SK-N-SH (cell line): ENCODE measurements at regions not wholly inside any gene's neighbourhood (a gene's known extent, or its start where the extent isn't known, plus 50 kb on each side); places are given as distances from the start of the nearest gene placed in this dataset.

Source experiments
- CTCF ChIA-PET: fragments of 300-600, 350-600 bp; formaldehyde crosslinking; extraction: SDS; loops from one replicate; lab custom pipeline; 2021; lab: Yijun Ruan, JAX
- POLR2A ChIA-PET: fragments of 350-600 bp; sonication (Branson Sonifier 250); formaldehyde crosslinking; extraction: SDS; loops from one replicate; lab custom pipeline; 2020; ENCODE audit warnings: antibody characterized with exemption, inconsistent platforms; lab: Yijun Ruan, JAX
- DNase-seq: peaks from one replicate; pipeline ENCODE4 v3.0.0; 2012
- H2AFZ ChIP-seq: fragments of 200-600 bp; sonication (generic); 2 replicates; pipeline ENCODE4 v1.8.1; 2016; ENCODE audit warnings: antibody characterized with exemption, mild to moderate bottlenecking, low read depth
- H3F3A ChIP-seq: fragments of 200-600 bp; sonication (generic); replicated peaks from 2 replicates; pipeline ENCODE3; 2016; ENCODE audit warnings: antibody characterized with exemption, mild to moderate bottlenecking; ENCODE audit not compliant: insufficient read depth
- H3K27ac ChIP-seq, 2 experiments: fragments of 200-500 bp in 1 of 2; fragments of 200-600 bp in 1 of 2; sonication (Bioruptor generic) in 1 of 2; sonication (generic), shearing (Covaris generic) in 1 of 2; 2 replicates each; pipeline versions ENCODE4 v1.5.1 to v1.6.1; 2014 to 2016; ENCODE audit warnings: low read depth in 2 of 2, inconsistent platforms in 1 of 2, low read length in 1 of 2, mild to moderate bottlenecking in 1 of 2, mixed read lengths in 1 of 2
- H3K27me3 ChIP-seq: fragments of 200-600 bp; sonication (generic), shearing (Covaris generic); 2 replicates; pipeline ENCODE4 v1.6.1; 2016; ENCODE audit warnings: mixed run types; ENCODE audit not compliant: insufficient read depth
- H3K36me3 ChIP-seq, 2 experiments: fragments of 200-500 bp in 1 of 2; fragments of 200-600 bp in 1 of 2; sonication (Bioruptor generic) in 1 of 2; sonication (generic) in 1 of 2; replicated peaks in 1 of 2; 2 replicates each; pipeline versions ENCODE3 to v1.5.1; 2014 to 2016; ENCODE audit warnings: low read length in 1 of 2, mild to moderate bottlenecking in 1 of 2; ENCODE audit not compliant: insufficient read depth in 2 of 2, control insufficient read depth in 1 of 2
- H3K4me1 ChIP-seq, 2 experiments: fragments of 200-500 bp in 1 of 2; fragments of 200-600 bp in 1 of 2; sonication (Bioruptor generic) in 1 of 2; sonication (generic), shearing (Covaris generic) in 1 of 2; 2 replicates each; pipeline versions ENCODE4 v1.5.1 to v1.6.1; 2014 to 2016; ENCODE audit warnings: low read depth in 1 of 2, low read length in 1 of 2, mixed run types in 1 of 2; ENCODE audit not compliant: insufficient read depth in 2 of 2, control insufficient read depth in 1 of 2
- H3K4me2 ChIP-seq: fragments of 200-600 bp; sonication (generic), shearing (Covaris generic); 2 replicates; pipeline ENCODE4 v1.6.1; 2017; ENCODE audit warnings: mixed run types
- H3K4me3 ChIP-seq, 2 experiments: fragments of 200-500 bp in 1 of 2; fragments of 200-600 bp in 1 of 2; sonication (Bioruptor generic) in 1 of 2; sonication (generic), shearing (Covaris generic) in 1 of 2; 2 replicates each; pipeline versions ENCODE4 v1.5.1 to v1.8.1; 2014 to 2016; ENCODE audit warnings: low read depth in 2 of 2, inconsistent platforms in 1 of 2, low read length in 1 of 2, mild to moderate bottlenecking in 1 of 2, mixed read lengths in 1 of 2, moderate library complexity in 1 of 2
- H3K79me2 ChIP-seq: fragments of 200-600 bp; sonication (generic); 2 replicates; pipeline ENCODE4 v1.8.1; 2017; ENCODE audit warnings: mild to moderate bottlenecking; ENCODE audit not compliant: insufficient read depth
- H3K9ac ChIP-seq: fragments of 200-600 bp; sonication (generic); 2 replicates; pipeline ENCODE4 v1.6.1; 2017; ENCODE audit warnings: mixed run types
- H3K9me2 ChIP-seq: fragments of 200-600 bp; sonication (generic); 2 replicates; pipeline ENCODE4 v1.6.1; 2017; ENCODE audit warnings: mixed run types
- H3K9me3 ChIP-seq: fragments of 200-600 bp; sonication (generic); 2 replicates; pipeline ENCODE4 v1.6.1; 2017; ENCODE audit warnings: mixed run types, mild to moderate bottlenecking, moderate library complexity
- H4K20me1 ChIP-seq: fragments of 200-600 bp; sonication (generic); 2 replicates; pipeline ENCODE4 v1.6.1; 2017; ENCODE audit warnings: mild to moderate bottlenecking, mixed run types; ENCODE audit not compliant: insufficient read depth
- CHD2 ChIP-seq: fragments of 150-350 bp; IDR thresholded peaks from 2 replicates; pipeline ENCODE4 v1.6.1; 2018; ENCODE audit warnings: low read length; ENCODE audit not compliant: partially characterized antibody
- ELF1 ChIP-seq: IDR thresholded peaks from 2 replicates; pipeline ENCODE4 v1.4.0; 2012
- GABPA ChIP-seq: IDR thresholded peaks from 2 replicates; pipeline ENCODE4 v1.4.0; 2012; ENCODE audit warnings: low read depth, mild to moderate bottlenecking
- GATA2 ChIP-seq: sonication (generic); formaldehyde crosslinking; IDR thresholded peaks from 2 replicates; pipeline ENCODE4 v1.5.0; 2020; ENCODE audit warnings: mild to moderate bottlenecking, missing genetic modification reagents
- JUND ChIP-seq: IDR thresholded peaks from 2 replicates; pipeline ENCODE4 v1.4.0; 2012
- MXI1 ChIP-seq: IDR thresholded peaks from 2 replicates; pipeline ENCODE4 v1.6.1; 2012; ENCODE audit warnings: mild to moderate bottlenecking, low read depth, low read length, improper control_type of control experiment
- NFIC ChIP-seq: IDR thresholded peaks from 2 replicates; pipeline ENCODE4 v1.4.0; 2012; ENCODE audit warnings: borderline replicate concordance
- NRF1 ChIP-seq: IDR thresholded peaks from 2 replicates; pipeline ENCODE4 v1.6.1; 2012; ENCODE audit warnings: low read depth, mild to moderate bottlenecking, low read length
- POLR2AphosphoS5 ChIP-seq: IDR thresholded peaks from 2 replicates; pipeline ENCODE4 v1.6.1; 2012; ENCODE audit warnings: low read depth, low read length
- RAD21 ChIP-seq: IDR thresholded peaks from 2 replicates; pipeline ENCODE4 v1.6.1; 2012; ENCODE audit warnings: mild to moderate bottlenecking, low read length
- RFX5 ChIP-seq: IDR thresholded peaks from 2 replicates; pipeline ENCODE4 v1.6.1; 2012; ENCODE audit warnings: mild to moderate bottlenecking, improper control_type of control experiment, low read length
- RXRA ChIP-seq: IDR thresholded peaks from 2 replicates; pipeline ENCODE4 v1.4.0; 2012; ENCODE audit warnings: low read depth, mild to moderate bottlenecking, borderline replicate concordance
- SIN3A ChIP-seq: IDR thresholded peaks from 2 replicates; pipeline ENCODE4 v1.6.1; 2012; ENCODE audit warnings: low read depth, mild to moderate bottlenecking, low read length, moderate library complexity, borderline replicate concordance
- TAF1 ChIP-seq: IDR thresholded peaks from 2 replicates; pipeline ENCODE4 v1.6.1; 2012; ENCODE audit warnings: low read depth, mild to moderate bottlenecking, low read length, moderate library complexity, borderline replicate concordance
- TCF12 ChIP-seq: IDR thresholded peaks from 2 replicates; pipeline ENCODE4 v1.4.0; 2012
- WGBS: methylation state at CpG from one replicate; pipeline ENCODE4 v1.1.6; 2017; ENCODE audit warnings: low lambda C conversion rate; 5-methylcytosine and 5-hydroxymethylcytosine counted together
- TF ChIP-seq, protein P1 (sequence below): fragments of 200-600 bp; sonication (generic); IDR thresholded peaks from 2 replicates; pipeline ENCODE4 v1.6.1; 2017; ENCODE audit warnings: antibody characterized with exemption, mild to moderate bottlenecking, moderate library complexity
- TF ChIP-seq, protein P2 (sequence below): IDR thresholded peaks from 2 replicates; pipeline ENCODE4 v1.4.0; 2012; ENCODE audit warnings: low read depth, borderline replicate concordance

DNA sequence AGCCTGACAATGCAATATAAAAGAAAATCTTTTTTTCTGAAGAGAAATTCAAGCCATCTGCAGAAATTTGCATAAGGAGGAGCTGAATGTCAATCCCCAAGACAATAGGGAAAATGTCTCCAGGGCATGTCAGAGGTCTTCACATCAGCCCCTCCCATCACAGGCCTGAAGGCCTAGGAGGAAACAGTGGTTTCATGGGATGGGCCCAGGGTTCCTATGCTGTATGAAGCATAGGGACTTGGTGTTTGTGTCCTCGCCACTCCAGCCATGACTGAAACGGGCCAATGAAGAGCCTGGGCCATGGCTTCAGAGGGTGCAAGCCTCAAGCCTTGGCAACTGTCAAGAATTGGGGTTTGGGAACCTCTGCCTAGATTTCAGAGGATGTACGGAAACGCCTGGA is 883.5 kb downstream of the UQCRFS1 start:
- Histone ChIP-seq H3F3A (no peaks in the 10 kb centered on the region), H3K9me3 (no peaks in the 10 kb centered on the region), H3K4me3 (no peak overlapping the region), H3K9ac (no peak overlapping the region), H3K27ac (no peak overlapping the region), H3K4me2 (no peak overlapping the region), H3K4me1 (no peaks in the 10 kb centered on the region), H4K20me1 (no peaks in the 10 kb centered on the region), H3K79me2 (no peaks in the 10 kb centered on the region), H2AFZ (no peak overlapping the region), H3K9me2 (no peaks in the 10 kb centered on the region)
- 0% methylated on average over 4 of the region's 4 CpGs for WGBS
- no peak for DNase-seq
- CTCF ChIA-PET: no interaction called here
- POLR2A ChIA-PET: no interaction called here
- TF ChIP-seq MXI1 (no peak), TAF1 (no peak), ELF1 (no peak)
- TF ChIP-seq, all 33 proteins: peak for 0
- no peaks in the 10 kb centered on the region for H3K27me3 ChIP-seq
- no peaks in the 10 kb centered on the region for H3K36me3 ChIP-seq

DNA sequence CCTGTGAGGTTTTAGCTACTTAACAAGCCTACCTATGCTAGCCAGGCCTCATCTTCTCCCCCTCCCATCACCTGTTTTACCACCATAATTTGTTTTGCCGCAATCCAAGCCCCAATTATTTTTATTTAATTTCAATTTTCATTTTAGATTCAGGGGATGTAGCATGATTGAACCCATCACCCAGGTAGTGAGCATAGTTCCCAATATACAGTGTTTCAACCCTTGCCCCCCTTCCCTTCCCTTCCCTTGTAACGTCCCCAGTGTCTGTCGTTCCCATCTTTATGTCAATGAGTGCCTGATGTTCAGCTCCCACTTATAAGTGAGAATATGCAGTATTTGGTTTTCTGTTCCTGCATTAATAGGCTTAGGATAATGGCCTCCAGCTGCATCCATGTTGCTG is 885.0 kb downstream of the UQCRFS1 start:
- POLR2A ChIA-PET: no interaction called here
- Histone ChIP-seq H2AFZ (no peak overlapping the region), H3K36me3 (no peaks in the 10 kb centered on the region), H3K9ac (no peak overlapping the region), H3K4me3 (no peak overlapping the region), H3K4me2 (no peak overlapping the region), H3F3A (no peaks in the 10 kb centered on the region), H4K20me1 (no peaks in the 10 kb centered on the region), H3K9me3 (no peaks in the 10 kb centered on the region), H3K27ac (no peak overlapping the region), H3K4me1 (no peaks in the 10 kb centered on the region), H3K27me3 (no peaks in the 10 kb centered on the region; the same call in 1 of the 2 replicates), H3K9me2 (no peaks in the 10 kb centered on the region), H3K79me2 (no peaks in the 10 kb centered on the region)
- CTCF ChIA-PET: interaction anchor here (0.8 to 2.7 kb wide), 3 partner anchors 9 to 361 kb away, joined by 3 to 12 read pairs (median 9); no protein-coding TSS in a partner anchor
- no peak for DNase-seq
- WGBS: 0% methylated on average over 3 of the region's 3 CpGs
- TF ChIP-seq TCF12 (no peak), JUND (no peak), CHD2 (no peak), TAF1 (no peak), RFX5 (no peak), GATA2 (CRISPR knock-in tag) (no peak), NFIC (no peak), NRF1 (no peak), MXI1 (no peak), RAD21 (no peak), POLR2AphosphoS5 (no peak), GABPA (no peak), SIN3A (no peak), RXRA (no peak)
- TF ChIP-seq, protein P1, sequence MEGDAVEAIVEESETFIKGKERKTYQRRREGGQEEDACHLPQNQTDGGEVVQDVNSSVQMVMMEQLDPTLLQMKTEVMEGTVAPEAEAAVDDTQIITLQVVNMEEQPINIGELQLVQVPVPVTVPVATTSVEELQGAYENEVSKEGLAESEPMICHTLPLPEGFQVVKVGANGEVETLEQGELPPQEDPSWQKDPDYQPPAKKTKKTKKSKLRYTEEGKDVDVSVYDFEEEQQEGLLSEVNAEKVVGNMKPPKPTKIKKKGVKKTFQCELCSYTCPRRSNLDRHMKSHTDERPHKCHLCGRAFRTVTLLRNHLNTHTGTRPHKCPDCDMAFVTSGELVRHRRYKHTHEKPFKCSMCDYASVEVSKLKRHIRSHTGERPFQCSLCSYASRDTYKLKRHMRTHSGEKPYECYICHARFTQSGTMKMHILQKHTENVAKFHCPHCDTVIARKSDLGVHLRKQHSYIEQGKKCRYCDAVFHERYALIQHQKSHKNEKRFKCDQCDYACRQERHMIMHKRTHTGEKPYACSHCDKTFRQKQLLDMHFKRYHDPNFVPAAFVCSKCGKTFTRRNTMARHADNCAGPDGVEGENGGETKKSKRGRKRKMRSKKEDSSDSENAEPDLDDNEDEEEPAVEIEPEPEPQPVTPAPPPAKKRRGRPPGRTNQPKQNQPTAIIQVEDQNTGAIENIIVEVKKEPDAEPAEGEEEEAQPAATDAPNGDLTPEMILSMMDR: no peak
- TF ChIP-seq, protein P2, sequence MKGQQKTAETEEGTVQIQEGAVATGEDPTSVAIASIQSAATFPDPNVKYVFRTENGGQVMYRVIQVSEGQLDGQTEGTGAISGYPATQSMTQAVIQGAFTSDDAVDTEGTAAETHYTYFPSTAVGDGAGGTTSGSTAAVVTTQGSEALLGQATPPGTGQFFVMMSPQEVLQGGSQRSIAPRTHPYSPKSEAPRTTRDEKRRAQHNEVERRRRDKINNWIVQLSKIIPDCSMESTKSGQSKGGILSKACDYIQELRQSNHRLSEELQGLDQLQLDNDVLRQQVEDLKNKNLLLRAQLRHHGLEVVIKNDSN: no peak
